Astrocyte (in vitro differentiated cells and primary cell): ENCODE measurements at regions not wholly inside any gene's neighbourhood (a gene's known extent, or its start where the extent isn't known, plus 50 kb on each side); places are given as distances from the start of the nearest gene placed in this dataset.

ENCODE experiments used
- DNase-seq: peaks from one replicate; pipeline ENCODE4 v3.0.0-alpha.2; 2010; ENCODE audit warnings: low read depth
- FAIRE-seq: peaks from 2 replicates; lab custom pipeline; 2011; peaks lifted over from hg19 to GRCh38; lab: Jason Lieb, UNC
- H2AFZ ChIP-seq: 2 replicates; pipeline ENCODE4 v1.6.0; 2012; ENCODE audit warnings: low read depth, low read length, inconsistent platforms
- H3K27ac ChIP-seq: 2 replicates; pipeline ENCODE4 v1.5.1; 2011; ENCODE audit warnings: low read depth, low read length, inconsistent platforms
- H3K27me3 ChIP-seq: 2 replicates; pipeline ENCODE4 v1.6.0; 2011; ENCODE audit warnings: low read length, inconsistent platforms; ENCODE audit not compliant: insufficient read depth
- H3K36me3 ChIP-seq: 2 replicates; pipeline ENCODE4 v1.5.1; 2011; ENCODE audit warnings: low read length, inconsistent platforms; ENCODE audit not compliant: insufficient read depth
- H3K4me1 ChIP-seq: 2 replicates; pipeline ENCODE4 v1.5.1; 2011; ENCODE audit warnings: low read length, inconsistent platforms; ENCODE audit not compliant: insufficient read depth
- H3K4me2 ChIP-seq: 2 replicates; pipeline ENCODE4 v1.6.0; 2012; ENCODE audit warnings: low read length, inconsistent platforms
- H3K4me3 ChIP-seq: 2 replicates; pipeline ENCODE4 v1.5.1; 2011; ENCODE audit warnings: low read depth, mild to moderate bottlenecking, low read length, inconsistent platforms; ENCODE audit not compliant: insufficient read depth
- H3K79me2 ChIP-seq: 2 replicates; pipeline ENCODE4 v1.6.0; 2012; ENCODE audit warnings: mild to moderate bottlenecking, low read length, inconsistent platforms; ENCODE audit not compliant: insufficient read depth
- H3K9ac ChIP-seq: 2 replicates; pipeline ENCODE4 v1.6.0; 2012; ENCODE audit warnings: mild to moderate bottlenecking, low read length, inconsistent platforms
- H3K9me3 ChIP-seq: 2 replicates; pipeline ENCODE4 v1.5.1; 2012; ENCODE audit warnings: low read depth, mild to moderate bottlenecking, low read length, inconsistent platforms; ENCODE audit not compliant: insufficient read depth
- H4K20me1 ChIP-seq: 2 replicates; pipeline ENCODE4 v1.6.0; 2012; ENCODE audit warnings: low read length, inconsistent platforms; ENCODE audit not compliant: insufficient read depth
- H3K27ac Mint-ChIP-seq: one replicate; pipeline ENCODE4 v1.8.0; 2021; ENCODE audit warnings: mild to moderate bottlenecking, mixed read lengths; ENCODE audit not compliant: unreplicated experiment
- H3K27me3 Mint-ChIP-seq: one replicate; pipeline ENCODE4 v1.8.0; 2021; ENCODE audit warnings: low read depth, mixed read lengths; ENCODE audit not compliant: unreplicated experiment
- H3K36me3 Mint-ChIP-seq: one replicate; pipeline ENCODE4 v1.8.0; 2021; ENCODE audit warnings: low read depth, mixed read lengths; ENCODE audit not compliant: unreplicated experiment
- H3K4me1 Mint-ChIP-seq: one replicate; pipeline ENCODE4 v1.8.0; 2021; ENCODE audit warnings: low read depth, mixed read lengths; ENCODE audit not compliant: unreplicated experiment
- H3K4me3 Mint-ChIP-seq: one replicate; pipeline ENCODE4 v1.8.0; 2021; ENCODE audit warnings: mild to moderate bottlenecking, moderate library complexity, mixed read lengths; ENCODE audit not compliant: unreplicated experiment
- H3K9me3 Mint-ChIP-seq: one replicate; pipeline ENCODE4 v1.8.0; 2021; ENCODE audit warnings: mild to moderate bottlenecking, mixed read lengths; ENCODE audit not compliant: unreplicated experiment
- CTCF ChIP-seq: IDR thresholded peaks from 2 replicates; pipeline ENCODE4 v1.5.1; 2011; ENCODE audit warnings: low read depth, mild to moderate bottlenecking, inconsistent platforms, low read length, moderate library complexity; ENCODE audit not compliant: insufficient read depth
- EZH2 ChIP-seq: IDR thresholded peaks from 2 replicates; pipeline ENCODE4 v1.6.1; 2012; ENCODE audit warnings: mild to moderate bottlenecking, low read length, inconsistent platforms; ENCODE audit not compliant: insufficient read depth

GRCh38 chr5:161630948-161631347 is 54.6 kb upstream of the GABRA6 start:
- FAIRE-seq (no peak), DNase-seq (no peak)
- no peaks in the 10 kb centered on the region for H3K27me3 ChIP-seq
- Mint-ChIP-seq H3K4me3 (no peak overlapping the region), H3K27me3 (no peaks in the 10 kb centered on the region), H3K27ac (no peak overlapping the region), H3K4me1 (no peaks in the 10 kb centered on the region), H3K36me3 (no peaks in the 10 kb centered on the region), H3K9me3 (peaks cover 4% of the 10 kb centered on the region)
- H3K79me2 ChIP-seq, result no peaks in the 10 kb centered on the region
- H2AFZ ChIP-seq, result no peak overlapping the region
- H3K9ac ChIP-seq, result no peak overlapping the region
- no peak overlapping the region for H3K4me2 ChIP-seq
- H3K36me3 ChIP-seq, result no peaks in the 10 kb centered on the region
- H3K4me3 ChIP-seq, result no peak overlapping the region
- H3K4me1 ChIP-seq, result no peaks in the 10 kb centered on the region
- no peak overlapping the region for H3K27ac ChIP-seq
- H3K9me3 ChIP-seq, result peaks cover 5% of the 10 kb centered on the region
- TF ChIP-seq CTCF (no peak), EZH2 (no peak)
- no peaks in the 10 kb centered on the region for H4K20me1 ChIP-seq

GRCh38 chr5:161625673-161626072 is 59.8 kb upstream of the GABRA6 start:
- Mint-ChIP-seq H3K27me3 (no peaks in the 10 kb centered on the region), H3K4me1 (no peaks in the 10 kb centered on the region), H3K4me3 (no peak overlapping the region), H3K9me3 (peaks cover 4% of the 10 kb centered on the region), H3K36me3 (no peaks in the 10 kb centered on the region), H3K27ac (no peak overlapping the region)
- no peak overlapping the region for H3K4me2 ChIP-seq
- TF ChIP-seq EZH2, result no peak
- no peak for TF ChIP-seq CTCF
- no peaks in the 10 kb centered on the region for H3K4me1 ChIP-seq
- no peak overlapping the region for H3K27ac ChIP-seq
- H2AFZ ChIP-seq, result no peak overlapping the region
- H3K9me3 ChIP-seq, result peaks cover 4% of the 10 kb centered on the region
- H3K4me3 ChIP-seq, result no peak overlapping the region
- H3K36me3 ChIP-seq, result no peaks in the 10 kb centered on the region
- no peaks in the 10 kb centered on the region for H4K20me1 ChIP-seq
- FAIRE-seq (no peak), DNase-seq (no peak)
- H3K9ac ChIP-seq, result no peak overlapping the region
- no peaks in the 10 kb centered on the region for H3K27me3 ChIP-seq
- no peaks in the 10 kb centered on the region for H3K79me2 ChIP-seq

- Histone ChIP-seq H3K4me1 (no peaks in the 10 kb centered on the region), H3K79me2 (no peaks in the 10 kb centered on the region), H2AFZ (no peak overlapping the region), H3K36me3 (no peaks in the 10 kb centered on the region), H3K4me2 (no peak overlapping the region), H3K27me3 (no peaks in the 10 kb centered on the region), H3K27ac (no peak overlapping the region), H4K20me1 (no peaks in the 10 kb centered on the region), H3K9me3 (no peaks in the 10 kb centered on the region), H3K4me3 (no peak overlapping the region), H3K9ac (no peak overlapping the region)
- Mint-ChIP-seq H3K4me3 (no peak overlapping the region), H3K27ac (no peak overlapping the region), H3K36me3 (no peaks in the 10 kb centered on the region), H3K4me1 (no peaks in the 10 kb centered on the region), H3K27me3 (no peaks in the 10 kb centered on the region), H3K9me3 (no peaks in the 10 kb centered on the region)
- FAIRE-seq (no peak), DNase-seq (no peak)
- TF ChIP-seq CTCF, result no peak
- no peak for TF ChIP-seq EZH2
Observed at GRCh38 chr5:161614342-161614741, 67.8 kb upstream of the GABRB2 start.
